ENCODE measurements at regions not wholly inside any gene's neighbourhood (a gene's known extent, or its start where the extent isn't known, plus 50 kb on each side); places are given as distances from the start of the nearest gene placed in this dataset.

DNA sequence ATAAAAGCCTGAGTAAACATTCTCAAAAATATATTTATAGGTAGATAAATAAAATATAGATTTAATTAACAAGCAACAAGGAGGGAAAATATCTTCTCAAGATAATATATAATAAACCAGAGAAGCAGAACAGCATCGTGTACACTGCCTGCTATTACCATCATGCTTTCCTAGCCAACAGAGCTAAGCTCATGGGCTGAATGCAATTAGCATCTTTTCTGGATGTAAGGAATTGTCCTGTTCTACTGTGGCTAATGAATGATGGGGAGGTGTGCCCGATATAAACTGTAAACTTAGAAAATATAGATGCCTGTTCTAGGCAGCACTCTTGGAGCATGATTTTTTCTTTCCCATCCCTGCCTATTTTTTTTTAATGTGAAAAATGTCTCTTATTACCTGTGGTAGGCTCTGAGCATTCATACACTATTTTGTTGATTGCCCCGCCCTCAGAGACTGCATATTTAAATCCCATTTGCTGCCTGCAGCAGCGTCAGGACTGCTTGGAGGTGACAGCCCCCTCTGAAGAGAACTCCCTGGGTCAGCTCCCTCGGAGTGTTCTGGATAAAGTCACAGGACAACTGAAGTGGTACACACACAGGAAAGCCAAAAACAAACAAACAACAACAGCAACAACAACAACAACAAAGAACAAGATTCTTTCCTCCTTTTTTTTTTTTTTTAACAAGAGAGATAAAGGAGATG is 312.3 kb downstream of the SATB1 start:
- DNase-seq (ENCODE audit: low spot score) = no peak
- in situ Hi-C loops (cut with MboI; ENCODE audit: low pct_unique_long_range_greater_than_20kb, low sequenced_read_pairs, unreplicated experiment) = no loop called here
- TF ChIP-seq, protein P1, sequence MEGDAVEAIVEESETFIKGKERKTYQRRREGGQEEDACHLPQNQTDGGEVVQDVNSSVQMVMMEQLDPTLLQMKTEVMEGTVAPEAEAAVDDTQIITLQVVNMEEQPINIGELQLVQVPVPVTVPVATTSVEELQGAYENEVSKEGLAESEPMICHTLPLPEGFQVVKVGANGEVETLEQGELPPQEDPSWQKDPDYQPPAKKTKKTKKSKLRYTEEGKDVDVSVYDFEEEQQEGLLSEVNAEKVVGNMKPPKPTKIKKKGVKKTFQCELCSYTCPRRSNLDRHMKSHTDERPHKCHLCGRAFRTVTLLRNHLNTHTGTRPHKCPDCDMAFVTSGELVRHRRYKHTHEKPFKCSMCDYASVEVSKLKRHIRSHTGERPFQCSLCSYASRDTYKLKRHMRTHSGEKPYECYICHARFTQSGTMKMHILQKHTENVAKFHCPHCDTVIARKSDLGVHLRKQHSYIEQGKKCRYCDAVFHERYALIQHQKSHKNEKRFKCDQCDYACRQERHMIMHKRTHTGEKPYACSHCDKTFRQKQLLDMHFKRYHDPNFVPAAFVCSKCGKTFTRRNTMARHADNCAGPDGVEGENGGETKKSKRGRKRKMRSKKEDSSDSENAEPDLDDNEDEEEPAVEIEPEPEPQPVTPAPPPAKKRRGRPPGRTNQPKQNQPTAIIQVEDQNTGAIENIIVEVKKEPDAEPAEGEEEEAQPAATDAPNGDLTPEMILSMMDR (IDR thresholded peaks at IDR 0.05; ENCODE audit: extremely low read depth, insufficient read depth, missing control alignments) = no peak

DNA sequence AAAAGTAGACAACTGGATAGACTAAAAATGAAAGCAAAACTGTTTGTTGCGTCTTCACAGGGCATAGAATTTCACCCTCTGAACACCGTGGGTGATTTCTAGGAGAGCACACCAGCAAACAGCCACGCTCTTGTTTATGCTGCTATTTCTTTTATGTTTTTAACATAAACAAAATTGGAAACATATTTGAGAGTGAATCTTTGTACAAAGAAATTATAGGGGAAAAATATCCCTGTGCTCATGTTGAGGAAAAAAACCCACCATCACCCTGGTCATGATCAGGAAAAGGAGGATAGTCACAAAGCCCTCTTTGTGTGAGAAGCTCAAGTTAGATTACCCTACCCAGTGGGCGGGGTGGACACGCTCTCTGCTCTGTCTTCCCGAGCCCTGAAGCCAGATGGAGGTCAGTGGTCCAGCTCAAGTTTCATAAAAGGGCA is 313.3 kb downstream of the SATB1 start:
- peak; percentile 19 for DNase-seq (ENCODE audit: low spot score)
- TF ChIP-seq, protein P1 (IDR thresholded peaks at IDR 0.05; ENCODE audit: extremely low read depth, insufficient read depth, missing control alignments) = no peak
- in situ Hi-C loops (cut with MboI; ENCODE audit: low pct_unique_long_range_greater_than_20kb, low sequenced_read_pairs, unreplicated experiment) = no loop called here

DNA sequence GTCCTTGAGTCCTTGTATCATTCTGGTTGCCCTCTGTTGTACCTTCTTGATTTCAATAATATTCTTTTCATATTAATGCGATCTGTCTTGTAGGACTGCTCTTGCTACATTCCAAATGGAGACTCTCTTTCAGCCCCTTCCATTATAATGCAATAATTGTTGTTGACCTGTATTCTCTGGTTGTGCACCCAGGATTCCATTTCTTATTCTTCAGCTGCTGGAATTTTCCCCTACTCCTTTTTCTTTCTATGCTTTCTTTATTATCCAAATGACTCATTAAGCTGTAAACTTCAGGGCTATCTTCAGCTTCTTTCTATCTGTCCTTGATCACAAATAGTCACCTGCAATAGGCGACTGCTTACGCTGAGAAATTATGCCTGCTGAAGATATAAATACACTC is 321.5 kb downstream of the SATB1 start:
- no peak for DNase-seq (ENCODE audit: low spot score)
- TF ChIP-seq, protein P1 (IDR thresholded peaks at IDR 0.05; ENCODE audit: extremely low read depth, insufficient read depth, missing control alignments) = no peak
- in situ Hi-C loops (cut with MboI; ENCODE audit: low pct_unique_long_range_greater_than_20kb, low sequenced_read_pairs, unreplicated experiment) = no loop called here

DNA sequence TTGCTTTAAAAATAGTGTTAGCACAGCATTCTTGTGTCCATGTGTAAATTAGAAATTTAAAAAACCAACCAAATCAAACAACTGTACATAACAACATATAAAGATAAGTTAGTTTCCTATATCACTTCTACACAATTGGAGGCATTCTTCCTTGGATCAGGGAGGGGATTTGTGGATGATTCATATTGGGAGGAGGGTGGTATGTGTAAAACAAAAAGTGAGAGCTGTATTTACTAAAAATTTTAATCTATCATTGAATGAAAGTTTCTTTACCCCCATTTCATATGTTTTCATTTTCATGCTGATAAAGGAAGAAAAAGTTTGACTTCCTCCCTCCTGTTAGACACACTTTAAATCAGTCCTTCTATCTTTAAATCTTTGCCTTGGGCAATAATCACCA is 325.0 kb downstream of the SATB1 start:
- TF ChIP-seq, protein P1 (IDR thresholded peaks at IDR 0.05; ENCODE audit: extremely low read depth, insufficient read depth, missing control alignments) = no peak

DNA sequence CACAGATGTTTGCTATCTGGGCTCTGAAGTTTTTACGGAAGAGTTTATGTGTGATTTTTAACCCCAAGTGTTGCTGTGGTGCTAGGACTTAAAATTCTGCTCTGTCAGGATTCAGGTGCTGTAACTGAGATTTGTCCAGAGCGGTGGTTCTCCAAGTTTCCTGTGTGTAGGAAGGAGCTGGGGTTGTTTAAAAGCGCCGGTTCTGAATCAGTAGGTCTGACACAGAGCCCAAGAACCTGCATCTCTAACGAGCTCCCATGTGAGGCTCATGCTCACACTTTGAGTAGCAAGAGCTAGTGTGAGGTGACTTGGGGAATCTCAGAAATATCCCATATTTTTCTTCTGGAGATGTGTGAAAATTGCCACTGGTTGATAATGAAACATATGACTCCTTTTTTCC is 325.5 kb downstream of the SATB1 start:
- no peak for DNase-seq (ENCODE audit: low spot score)
- TF ChIP-seq, protein P1 (IDR thresholded peaks at IDR 0.05; ENCODE audit: extremely low read depth, insufficient read depth, missing control alignments) = no peak
- in situ Hi-C loops (cut with MboI; ENCODE audit: low pct_unique_long_range_greater_than_20kb, low sequenced_read_pairs, unreplicated experiment) = no loop called here

More for the DNA sequence above, 325.0 kb downstream of the SATB1 start:
- no peak for DNase-seq (ENCODE audit: low spot score)
- in situ Hi-C loops (cut with MboI; ENCODE audit: low pct_unique_long_range_greater_than_20kb, low sequenced_read_pairs, unreplicated experiment) = no loop called here

DNA sequence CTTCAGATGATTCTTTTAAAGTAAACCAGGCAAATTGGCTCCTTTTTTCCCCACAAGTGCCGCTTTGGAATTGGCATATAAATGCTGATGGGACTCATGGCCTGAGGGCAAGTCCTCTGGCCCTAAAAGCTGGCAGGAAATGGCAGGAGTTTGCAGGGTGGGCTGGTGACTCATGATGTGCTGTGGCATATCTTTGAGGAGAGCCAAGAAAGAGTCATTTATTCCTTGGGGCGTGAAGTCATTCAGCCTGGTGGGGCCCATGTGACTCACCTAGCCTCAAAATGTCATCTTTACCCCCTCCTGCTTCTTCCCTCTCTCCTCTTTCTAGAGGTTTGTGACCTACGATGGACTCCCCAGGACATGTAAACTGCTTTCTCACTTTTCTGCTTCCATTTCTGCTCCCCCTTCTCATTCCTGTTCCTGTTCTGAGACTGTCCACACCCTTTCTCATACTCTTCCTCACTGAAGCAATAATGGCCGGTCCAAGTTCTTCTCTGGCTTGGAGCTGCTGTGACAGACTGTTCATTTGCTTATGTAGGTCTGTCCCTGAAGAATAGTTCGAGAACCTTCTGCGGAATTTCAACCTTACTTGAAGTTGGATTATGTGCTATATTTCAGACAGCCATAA is 326.1 kb downstream of the SATB1 start:
- DNase-seq (ENCODE audit: low spot score) = no peak
- in situ Hi-C loops (cut with MboI; ENCODE audit: low pct_unique_long_range_greater_than_20kb, low sequenced_read_pairs, unreplicated experiment) = no loop called here
- TF ChIP-seq, protein P1 (IDR thresholded peaks at IDR 0.05; ENCODE audit: extremely low read depth, insufficient read depth, missing control alignments) = no peak

Measured in GM13977 (cell line).